Lower lobe of right lung (tissue), 2 donors: ENCODE measurements at regions not wholly inside any gene's neighbourhood (a gene's known extent, or its start where the extent isn't known, plus 50 kb on each side); places are given as distances from the start of the nearest gene placed in this dataset.
"Not testable (repeated sequence)": the region's sequence is repeated elsewhere in the genome, so short reads cannot be mapped to it uniquely, and the experiment has no call there.

Experiments
- ATAC-seq, 2 donors: fragments of 200-7000 bp; cut with Tn5 transposase; one replicate each; pipeline ENCODE4 v1.9.1; 2020 to 2022; ENCODE audit warnings: mild to moderate bottlenecking in 2 of 2, moderate library complexity in 2 of 2
- DNase-seq: peaks from one replicate; pipeline ENCODE4 v3.0.0-alpha.2; 2020
- H3K27ac ChIP-seq: fragments of 200-600 bp; one replicate; pipeline ENCODE4 v1.8.0; 2022
- H3K27me3 ChIP-seq: fragments of 200-600 bp; one replicate; pipeline ENCODE4 v1.8.0; 2022; ENCODE audit warnings: low read depth
- H3K36me3 ChIP-seq: fragments of 200-600 bp; one replicate; pipeline ENCODE4 v1.8.0; 2022; ENCODE audit warnings: mild to moderate bottlenecking
- H3K4me1 ChIP-seq: fragments of 200-600 bp; one replicate; pipeline ENCODE4 v1.8.0; 2022
- H3K4me3 ChIP-seq: fragments of 200-600 bp; one replicate; pipeline ENCODE4 v1.8.0; 2022; ENCODE audit warnings: mild to moderate bottlenecking
- H3K9me3 ChIP-seq: fragments of 200-600 bp; one replicate; pipeline ENCODE4 v1.8.0; 2022
- intact Hi-C: fragments of 100-400 bp; cut with DNase I; formaldehyde crosslinking; loops from one replicate; pipeline ENCODE4 v1.11.0; 2022
- TF ChIP-seq, protein P1 (sequence below): fragments of 200-600 bp; IDR thresholded peaks from one replicate; pipeline ENCODE4 v1.8.0; 2022; ENCODE audit warnings: antibody characterized with exemption, mild to moderate bottlenecking
- donor health status: DM: no; HTN: yes; CAD: no; lungs with severe emphysema.

DNA sequence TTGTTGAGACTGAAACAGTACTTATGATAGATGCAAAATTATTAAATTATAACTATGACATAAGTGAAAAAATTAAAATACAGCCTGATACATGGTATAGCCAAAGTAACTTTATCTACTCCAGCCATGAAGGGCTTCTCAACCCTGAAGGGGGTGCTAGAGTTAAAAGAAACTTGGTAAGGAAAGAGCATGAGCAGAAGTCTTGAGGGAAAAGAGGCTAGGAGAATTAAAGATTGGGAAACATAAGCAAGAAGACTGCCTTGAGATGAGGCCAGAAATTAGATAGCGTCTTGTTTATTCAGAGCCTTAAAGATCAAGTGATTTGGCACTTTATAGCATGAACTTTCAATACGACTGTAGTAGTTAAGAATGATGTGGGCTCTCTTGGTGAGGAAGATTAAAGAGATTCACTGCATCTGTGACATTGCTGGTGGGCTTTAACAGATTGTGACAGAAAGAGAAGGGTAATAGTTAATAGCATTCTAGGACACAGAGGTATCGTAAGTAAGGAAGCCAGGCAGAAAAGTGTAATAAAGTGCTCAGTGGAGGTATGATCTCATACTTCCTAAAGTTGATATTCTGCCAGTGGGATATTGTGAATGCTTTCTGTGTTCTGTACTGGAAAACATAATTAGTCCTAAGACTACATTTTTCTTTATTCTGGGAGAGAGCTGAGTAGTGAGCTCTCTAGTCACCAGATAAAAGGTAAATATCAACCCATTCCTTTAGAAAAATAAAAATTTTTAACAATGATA, 385.4 kb upstream of the PRR20A start:
- TF ChIP-seq, protein P1, sequence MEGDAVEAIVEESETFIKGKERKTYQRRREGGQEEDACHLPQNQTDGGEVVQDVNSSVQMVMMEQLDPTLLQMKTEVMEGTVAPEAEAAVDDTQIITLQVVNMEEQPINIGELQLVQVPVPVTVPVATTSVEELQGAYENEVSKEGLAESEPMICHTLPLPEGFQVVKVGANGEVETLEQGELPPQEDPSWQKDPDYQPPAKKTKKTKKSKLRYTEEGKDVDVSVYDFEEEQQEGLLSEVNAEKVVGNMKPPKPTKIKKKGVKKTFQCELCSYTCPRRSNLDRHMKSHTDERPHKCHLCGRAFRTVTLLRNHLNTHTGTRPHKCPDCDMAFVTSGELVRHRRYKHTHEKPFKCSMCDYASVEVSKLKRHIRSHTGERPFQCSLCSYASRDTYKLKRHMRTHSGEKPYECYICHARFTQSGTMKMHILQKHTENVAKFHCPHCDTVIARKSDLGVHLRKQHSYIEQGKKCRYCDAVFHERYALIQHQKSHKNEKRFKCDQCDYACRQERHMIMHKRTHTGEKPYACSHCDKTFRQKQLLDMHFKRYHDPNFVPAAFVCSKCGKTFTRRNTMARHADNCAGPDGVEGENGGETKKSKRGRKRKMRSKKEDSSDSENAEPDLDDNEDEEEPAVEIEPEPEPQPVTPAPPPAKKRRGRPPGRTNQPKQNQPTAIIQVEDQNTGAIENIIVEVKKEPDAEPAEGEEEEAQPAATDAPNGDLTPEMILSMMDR = no peak
- Histone ChIP-seq H3K36me3 (no peaks in the 10 kb centered on the region), H3K4me3 (no peak overlapping the region), H3K4me1 (no peaks in the 10 kb centered on the region), H3K27me3 (no peaks in the 10 kb centered on the region), H3K9me3 (no peaks in the 10 kb centered on the region), H3K27ac (no peak overlapping the region)
- no peak for ATAC-seq
- intact Hi-C loops = no loop called here
- no peak for DNase-seq

DNA sequence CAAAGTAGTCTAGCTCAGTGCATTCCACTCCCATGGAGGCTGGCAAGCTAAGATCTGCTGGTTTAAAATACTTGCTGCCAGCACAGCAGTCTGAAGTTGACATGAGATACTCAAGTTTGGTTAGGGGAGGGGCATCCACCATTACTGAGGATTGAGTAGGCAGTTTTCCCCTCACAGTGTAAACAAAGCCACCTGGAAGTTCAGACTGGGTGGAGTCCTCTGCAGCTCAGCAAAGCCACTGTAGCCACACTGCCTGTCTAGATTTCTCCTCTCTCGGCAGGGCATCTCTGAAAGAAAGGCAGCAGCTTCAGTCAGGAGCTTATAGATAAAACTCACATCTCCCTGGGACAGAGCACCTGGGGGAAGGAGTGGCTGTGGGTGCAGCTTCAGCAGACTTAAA, 377.4 kb upstream of the PRR20A start:
- H3K27me3 ChIP-seq, H3K4me3 ChIP-seq, H3K36me3 ChIP-seq, ATAC-seq, H3K4me1 ChIP-seq, H3K27ac ChIP-seq, DNase-seq, intact Hi-C loops, H3K9me3 ChIP-seq: not testable (repeated sequence)

DNA sequence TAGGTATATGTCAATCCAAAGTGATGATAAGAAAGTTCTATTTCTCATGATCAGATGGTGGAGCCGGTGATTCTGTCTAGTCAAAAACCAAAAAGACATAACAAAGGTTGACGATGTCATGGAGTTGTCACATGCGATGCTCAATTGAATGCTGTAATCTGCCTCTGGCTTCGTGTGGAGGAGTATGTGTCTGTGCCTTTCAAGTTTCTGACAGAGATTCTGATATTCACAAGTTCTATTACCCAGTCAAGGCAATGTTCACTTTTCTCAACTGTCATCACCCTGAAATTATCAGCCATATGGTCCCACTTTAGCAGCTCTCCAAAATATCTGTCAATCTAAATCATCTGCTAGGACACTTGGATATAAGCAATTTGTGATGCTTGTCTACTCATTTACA, 367.6 kb upstream of the PRR20A start:
- no peaks in the 10 kb centered on the region for H3K9me3 ChIP-seq
- TF ChIP-seq, protein P1 = no peak
- ATAC-seq (no peak), DNase-seq (no peak)
- no peaks in the 10 kb centered on the region for H3K27me3 ChIP-seq
- no peak overlapping the region for H3K27ac ChIP-seq
- no peaks in the 10 kb centered on the region for H3K36me3 ChIP-seq
- intact Hi-C loops = no loop called here
- H3K4me3 ChIP-seq = no peak overlapping the region
- no peaks in the 10 kb centered on the region for H3K4me1 ChIP-seq

DNA sequence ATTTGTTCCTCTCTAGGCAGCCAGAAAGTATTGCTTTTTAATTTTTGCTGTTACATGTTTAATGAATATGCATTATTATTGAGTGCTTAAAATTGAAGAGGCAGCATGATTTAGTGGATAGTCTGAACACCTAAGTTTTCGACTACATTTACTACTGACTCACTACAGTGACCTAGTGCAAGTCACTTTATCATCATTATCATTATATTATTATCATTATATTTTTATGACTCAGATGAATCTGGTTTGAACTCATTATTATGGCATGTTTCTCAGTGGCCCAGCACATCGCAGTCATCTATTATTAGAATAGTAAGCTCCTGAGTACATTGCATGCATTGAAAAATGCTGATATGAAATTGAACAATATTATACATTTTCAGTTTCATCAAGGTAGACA, 351.2 kb upstream of the PRR20A start:
- H3K4me1 ChIP-seq = no peaks in the 10 kb centered on the region
- no peaks in the 10 kb centered on the region for H3K27me3 ChIP-seq
- no peak overlapping the region for H3K4me3 ChIP-seq
- ATAC-seq = no peak
- intact Hi-C loops = no loop called here
- no peak for DNase-seq
- no peak overlapping the region for H3K27ac ChIP-seq
- TF ChIP-seq, protein P1 = no peak
- no peaks in the 10 kb centered on the region for H3K9me3 ChIP-seq
- no peaks in the 10 kb centered on the region for H3K36me3 ChIP-seq

DNA sequence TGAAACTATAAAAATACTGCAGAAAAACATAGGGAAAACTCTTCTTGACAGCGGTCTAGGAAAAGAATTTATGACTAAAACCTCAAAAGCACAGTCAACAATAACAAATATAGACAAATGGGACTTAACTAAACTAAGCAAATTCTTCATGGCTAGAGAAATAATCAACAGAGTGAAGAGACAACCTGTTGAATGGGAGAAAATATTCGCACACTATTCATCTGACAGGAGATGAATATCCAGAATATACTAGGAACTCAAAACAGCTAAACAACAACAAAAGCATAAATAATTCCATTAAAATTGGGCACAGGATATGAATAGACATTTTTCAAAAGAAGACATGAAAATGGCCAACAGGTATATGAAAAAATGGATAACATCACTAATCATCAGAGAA, 303.6 kb upstream of the PRR20A start:
- Histone ChIP-seq H3K4me1 (no peaks in the 10 kb centered on the region), H3K36me3 (no peaks in the 10 kb centered on the region)
- TF ChIP-seq, protein P1 = no peak

DNA sequence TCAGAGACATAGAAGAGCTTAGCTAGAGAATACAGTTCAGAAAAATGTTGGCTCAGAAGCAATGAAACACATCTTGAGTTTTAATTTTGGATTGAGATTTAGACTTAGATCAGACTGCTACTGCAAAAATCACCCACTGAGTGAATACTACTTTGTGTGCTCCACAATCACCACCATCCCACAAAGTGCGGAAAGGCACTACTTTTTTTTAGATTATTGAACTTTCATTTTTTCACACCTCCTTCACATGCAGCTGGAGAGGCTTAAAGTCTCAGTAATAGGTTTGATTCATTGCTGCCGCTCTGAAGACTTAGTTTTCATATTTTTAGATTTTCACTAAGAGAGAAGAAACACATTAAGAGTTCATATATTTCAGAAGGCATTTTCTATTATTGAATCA, 289.9 kb upstream of the PRR20A start:
- no peak overlapping the region for H3K27ac ChIP-seq
- no peak for DNase-seq
- H3K4me1 ChIP-seq = no peaks in the 10 kb centered on the region
- no peaks in the 10 kb centered on the region for H3K36me3 ChIP-seq
- no peak for ATAC-seq
- TF ChIP-seq, protein P1 = no peak
- H3K9me3 ChIP-seq = no peaks in the 10 kb centered on the region
- intact Hi-C loops = no loop called here
- no peaks in the 10 kb centered on the region for H3K27me3 ChIP-seq
- H3K4me3 ChIP-seq = no peak overlapping the region

More for the DNA sequence above, 303.6 kb upstream of the PRR20A start:
- no peaks in the 10 kb centered on the region for H3K27me3 ChIP-seq
- intact Hi-C loops = no loop called here
- H3K9me3 ChIP-seq = no peaks in the 10 kb centered on the region
- H3K4me3 ChIP-seq = no peak overlapping the region
- no peak for ATAC-seq
- DNase-seq = no peak
- H3K27ac ChIP-seq = no peak overlapping the region
